HG02852 (cell line): ENCODE measurements at regions not wholly inside any gene's neighbourhood (a gene's known extent, or its start where the extent isn't known, plus 50 kb on each side); places are given as distances from the start of the nearest gene placed in this dataset.

Source experiments
- ATAC-seq: cut with Tn5 transposase; IDR thresholded peaks from one replicate; pipeline ENCODE4 v1.9.1; 2021; ENCODE audit warnings: mild to moderate bottlenecking, moderate library complexity; ENCODE audit not compliant: unreplicated experiment

- ATAC-seq = no peak
These were observed 475.5 kb downstream of the TBC1D22A start for GRCh38 chr22:47237890-47238480.

GRCh38 chr22:47236718-47237117, 474.3 kb downstream of the TBC1D22A start:
- ATAC-seq = no peak

GRCh38 chr22:47236161-47236560, 473.7 kb downstream of the TBC1D22A start:
- ATAC-seq = no peak

DNA sequence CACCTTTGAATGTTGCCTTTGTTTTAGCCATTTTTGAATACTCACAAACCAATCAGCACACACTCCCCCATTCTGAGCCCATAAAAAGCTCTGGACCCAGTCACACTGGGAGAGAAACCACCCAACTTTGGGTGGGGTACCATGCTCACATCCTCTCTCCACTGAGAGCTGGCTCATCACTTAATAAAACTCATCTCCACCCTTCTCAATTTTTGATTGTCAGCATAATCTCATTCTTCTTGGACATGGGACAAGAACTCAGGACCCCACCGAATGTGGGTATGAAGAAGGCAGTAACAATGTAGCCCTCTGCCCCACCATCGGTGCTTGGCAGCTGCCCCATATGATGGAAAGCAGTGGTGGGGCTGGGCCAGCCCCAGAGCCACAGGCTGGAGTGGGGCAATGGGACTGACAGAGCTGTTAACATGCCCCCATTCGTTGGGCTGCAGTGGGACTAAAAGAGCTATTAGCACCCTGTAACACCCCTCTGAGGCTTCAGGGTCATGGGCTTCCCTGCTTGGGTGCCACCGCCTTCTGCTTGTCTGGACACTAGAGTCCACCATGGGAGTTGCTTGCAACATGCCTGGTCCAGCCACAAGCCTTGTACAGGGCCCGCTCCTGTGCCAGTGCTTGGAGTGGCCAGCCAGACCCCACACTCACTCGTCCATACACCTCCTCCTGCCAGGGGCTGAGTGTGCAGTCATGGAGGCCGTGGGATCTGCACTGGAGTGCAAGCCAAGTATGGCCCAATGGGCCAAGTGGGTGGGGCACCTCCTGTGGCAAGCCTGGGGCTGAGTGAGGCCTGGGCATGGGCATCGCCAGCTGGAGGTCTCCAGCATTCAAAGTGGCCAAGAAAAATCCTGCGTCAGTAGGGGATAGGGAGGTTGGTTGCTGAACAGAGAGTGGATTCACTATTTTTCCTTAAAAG, 471.1 kb downstream of the TBC1D22A start:
- no peak for ATAC-seq

DNA sequence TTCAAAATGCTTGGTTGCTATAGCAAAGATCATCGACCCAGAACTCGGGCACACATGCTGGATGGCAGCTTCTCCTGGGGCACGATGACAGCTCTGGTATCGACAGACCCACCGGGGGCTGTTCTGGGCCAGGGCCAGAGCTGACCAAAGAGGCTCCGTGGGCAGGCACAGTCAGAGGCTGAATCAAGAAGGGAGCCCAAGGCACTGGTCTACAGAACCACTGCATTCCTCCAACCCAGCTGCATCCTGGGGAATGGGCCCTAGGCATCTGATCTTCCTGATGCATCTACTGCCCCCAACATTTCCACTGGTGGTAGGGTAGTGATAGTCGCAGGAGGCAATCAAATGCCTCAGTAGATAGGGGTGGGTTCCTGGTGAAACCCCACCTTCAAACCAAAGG, 470.3 kb downstream of the TBC1D22A start:
- no peak for ATAC-seq

DNA sequence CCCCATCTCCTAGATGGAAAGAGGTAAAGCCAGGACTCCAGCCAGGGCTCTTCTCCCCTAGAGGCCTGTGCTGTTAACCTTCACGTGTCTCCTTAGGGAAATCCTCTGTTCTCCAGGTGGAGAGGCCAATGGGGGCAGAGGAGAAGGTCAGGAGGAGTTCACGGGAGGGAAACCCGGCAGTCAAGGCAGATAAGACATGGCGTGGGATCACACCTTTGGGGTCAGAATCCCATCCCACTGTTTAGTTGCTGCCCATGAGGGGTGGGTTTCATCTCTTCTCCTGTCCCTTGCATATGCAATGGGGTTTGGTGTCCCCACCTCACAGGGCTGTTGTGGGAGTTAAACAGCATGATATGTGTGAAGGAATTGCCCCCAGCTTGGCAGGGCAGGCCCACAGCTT, 469.7 kb downstream of the TBC1D22A start:
- ATAC-seq = no peak

DNA sequence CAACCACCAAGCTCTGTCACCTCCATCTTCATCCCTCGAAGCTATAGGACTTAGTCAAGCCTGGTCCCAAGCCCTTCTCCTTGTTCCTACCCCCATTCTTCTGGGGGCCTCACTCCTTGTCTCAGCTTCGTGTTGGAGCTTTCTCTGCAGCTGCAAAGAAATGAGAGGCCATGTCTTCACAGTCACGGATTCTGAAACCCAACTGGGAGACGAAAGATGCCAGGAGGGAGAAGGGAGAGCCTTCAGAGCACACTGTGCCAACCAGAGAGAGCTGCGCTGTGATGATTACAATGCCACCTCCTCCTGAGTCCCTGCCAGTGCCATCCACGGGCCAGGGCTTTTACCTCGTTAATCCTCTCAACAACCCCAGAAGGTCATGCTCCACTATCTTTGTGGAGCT, 469.3 kb downstream of the TBC1D22A start:
- ATAC-seq = no peak

GRCh38 chr22:47230741-47231140, 468.3 kb downstream of the TBC1D22A start:
- no peak for ATAC-seq

- ATAC-seq = no peak
These were observed 467.8 kb downstream of the TBC1D22A start for GRCh38 chr22:47230251-47230650.

DNA sequence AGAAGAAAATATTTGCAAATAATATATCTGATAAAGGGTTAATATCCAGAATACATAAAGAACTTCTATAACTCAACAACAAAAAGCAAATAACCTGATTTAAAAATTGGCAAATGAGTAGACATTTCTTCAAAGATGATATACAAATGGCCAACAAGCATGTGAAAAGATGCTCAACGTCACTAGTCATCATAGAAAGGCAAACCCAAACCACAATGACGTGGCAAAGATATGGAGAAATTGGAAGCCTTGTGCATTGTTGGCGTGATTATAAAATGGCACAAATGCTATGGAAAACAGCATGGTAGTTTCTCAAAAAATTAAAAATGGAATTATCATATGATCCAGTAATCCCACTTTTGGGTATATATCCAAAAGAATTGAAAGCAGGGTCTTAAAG, 466.3 kb downstream of the TBC1D22A start:
- no peak for ATAC-seq

- no peak for ATAC-seq
These were observed 463.6 kb downstream of the TBC1D22A start for GRCh38 chr22:47225931-47226633.

DNA sequence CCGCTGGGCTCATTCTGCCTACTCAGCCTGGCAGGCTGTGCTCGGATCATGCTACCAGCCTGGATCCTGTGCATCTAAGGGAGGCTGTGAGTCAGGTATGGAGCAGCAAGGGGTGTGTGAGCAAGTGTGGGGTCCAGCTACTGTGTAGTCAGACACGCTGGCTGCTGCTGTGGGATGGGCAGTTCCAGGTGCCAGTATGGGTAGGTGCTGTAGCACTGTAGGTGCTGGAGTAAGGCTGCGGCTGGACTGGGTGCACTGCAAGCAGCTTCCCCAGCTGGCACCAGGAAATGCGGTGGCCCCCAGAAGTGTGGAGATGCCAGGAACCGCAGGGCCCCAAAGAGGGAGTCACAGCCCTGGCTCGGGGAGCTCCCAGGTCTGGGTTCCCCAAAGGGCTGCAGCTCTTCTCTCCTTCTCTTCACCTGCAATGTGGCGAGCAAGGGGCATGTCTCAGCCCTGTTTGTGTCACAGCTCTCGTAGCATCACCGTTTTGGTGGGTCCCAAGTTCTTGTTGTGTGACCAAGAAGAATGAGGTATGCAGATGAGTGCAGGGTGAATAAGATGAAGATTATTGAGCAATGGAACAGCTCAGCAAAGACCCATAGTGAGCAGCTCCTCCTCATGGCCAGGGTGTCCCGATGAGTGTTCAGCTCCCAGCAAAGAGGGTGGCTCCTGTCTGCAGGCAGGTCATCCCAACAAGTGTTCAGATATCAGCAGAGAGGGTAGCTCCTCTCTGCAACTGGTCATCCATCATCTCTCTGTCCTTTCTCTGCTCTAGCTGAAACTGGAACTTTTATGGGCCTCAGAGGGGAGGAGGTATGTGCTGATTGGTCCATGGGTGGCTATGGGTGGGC, 462.9 kb downstream of the TBC1D22A start:
- no peak for ATAC-seq
